ENCODE measurements at regions not wholly inside any gene's neighbourhood (a gene's known extent, or its start where the extent isn't known, plus 50 kb on each side); places are given as distances from the start of the nearest gene placed in this dataset.

- Mint-ChIP-seq H3K27me3 (ENCODE audit: low read depth in 3 of 3) (peaks cover 3 to 7% (median 4%) of the 10 kb centered on the region in 3 donors), H3K4me3 (no peak overlapping the region), H3K9me3 (peaks cover 0 to 9% (median 4%) of the 10 kb centered on the region in 7 donors), H3K36me3 (no peaks in the 10 kb centered on the region), H3K27ac (no peak overlapping the region), H3K4me1 (no peaks in the 10 kb centered on the region)
- no peaks in the 10 kb centered on the region for H3K27me3 ChIP-seq (ENCODE audit: control insufficient read depth in 2 of 2, insufficient read depth in 2 of 2, low read length in 2 of 2)
- no peak overlapping the region for H3K4me2 ChIP-seq (replicated peaks; ENCODE audit: extremely low read depth, low read length, poor library complexity, severe bottlenecking)
- H2AFZ ChIP-seq (ENCODE audit: insufficient read depth, low read depth, low read length, poor library complexity, severe bottlenecking): no peak overlapping the region
- intact Hi-C loops (cut with micrococcal nuclease): no loop called here
- no peaks in the 10 kb centered on the region for H3K9me3 ChIP-seq (replicated peaks in 1 of 2; ENCODE audit: control insufficient read depth in 1 of 2, insufficient read depth in 1 of 2, low read length in 2 of 2)
- H3K27ac ChIP-seq (ENCODE audit: low read depth in 1 of 2, low read length in 2 of 2): no peak overlapping the region
- no peaks in the 10 kb centered on the region for H3K4me1 ChIP-seq (ENCODE audit: control insufficient read depth in 1 of 2, insufficient read depth in 2 of 2, low read length in 2 of 2)
- no peak overlapping the region for H3K4me3 ChIP-seq (replicated peaks in 1 of 3; ENCODE audit: low read depth in 2 of 3, low read length in 3 of 3)
- TF ChIP-seq CTCF (IDR thresholded peaks at IDR 0.05): no peak
- DNase-seq: no peak
- no peaks in the 10 kb centered on the region for H4K20me1 ChIP-seq (ENCODE audit: insufficient read depth, low read length)
- H3K79me2 ChIP-seq (ENCODE audit: insufficient read depth, low read length): no peaks in the 10 kb centered on the region
- no peaks in the 10 kb centered on the region for H3K36me3 ChIP-seq (replicated peaks in 1 of 2; ENCODE audit: control insufficient read depth in 1 of 2, insufficient read depth in 2 of 2, low read length in 2 of 2)
- WGBS (ENCODE audit: insufficient coverage): 93% methylated on average over 2 of the region's 4 CpGs
- no peak overlapping the region for H3K9ac ChIP-seq (ENCODE audit: insufficient read depth, low read length, poor library complexity, severe bottlenecking)
Measured at GRCh38 chr2:75268112-75268511, 68.8 kb upstream of the TACR1 start.

GRCh38 chr2:75261923-75262322, 62.6 kb upstream of the TACR1 start:
- H3K4me3 Mint-ChIP-seq: no peak overlapping the region
- H3K27ac Mint-ChIP-seq: no peak overlapping the region
- no peak overlapping the region for H3K27ac ChIP-seq (ENCODE audit: low read depth in 1 of 2, low read length in 2 of 2)
- H2AFZ ChIP-seq (ENCODE audit: insufficient read depth, low read depth, low read length, poor library complexity, severe bottlenecking): no peak overlapping the region
- H3K9me3 Mint-ChIP-seq: peaks cover 4 to 23% (median 6%) of the 10 kb centered on the region in 7 donors
- H4K20me1 ChIP-seq (ENCODE audit: insufficient read depth, low read length): no peaks in the 10 kb centered on the region
- H3K79me2 ChIP-seq (ENCODE audit: insufficient read depth, low read length): no peaks in the 10 kb centered on the region
- H3K4me1 ChIP-seq (ENCODE audit: control insufficient read depth in 1 of 2, insufficient read depth in 2 of 2, low read length in 2 of 2): no peaks in the 10 kb centered on the region
- no peak overlapping the region for H3K9ac ChIP-seq (ENCODE audit: insufficient read depth, low read length, poor library complexity, severe bottlenecking)
- no peaks in the 10 kb centered on the region for H3K36me3 Mint-ChIP-seq
- no peak for DNase-seq
- TF ChIP-seq CTCF (IDR thresholded peaks at IDR 0.05): no peak
- no peaks in the 10 kb centered on the region for H3K4me1 Mint-ChIP-seq
- no peak overlapping the region for H3K4me3 ChIP-seq (replicated peaks in 1 of 3; ENCODE audit: low read depth in 2 of 3, low read length in 3 of 3)
- no peaks in the 10 kb centered on the region for H3K36me3 ChIP-seq (replicated peaks in 1 of 2; ENCODE audit: control insufficient read depth in 1 of 2, insufficient read depth in 2 of 2, low read length in 2 of 2)
- no peak overlapping the region for H3K4me2 ChIP-seq (replicated peaks; ENCODE audit: extremely low read depth, low read length, poor library complexity, severe bottlenecking)
- intact Hi-C loops (cut with micrococcal nuclease): no loop called here
- H3K27me3 Mint-ChIP-seq (ENCODE audit: low read depth in 3 of 3): peaks cover 0 to 4% (median 2%) of the 10 kb centered on the region in 3 donors
- peaks cover 0 to 5% of the 10 kb centered on the region in 2 donors for H3K9me3 ChIP-seq (replicated peaks in 1 of 2; ENCODE audit: control insufficient read depth in 1 of 2, insufficient read depth in 1 of 2, low read length in 2 of 2)
- no peaks in the 10 kb centered on the region for H3K27me3 ChIP-seq (ENCODE audit: control insufficient read depth in 2 of 2, insufficient read depth in 2 of 2, low read length in 2 of 2)
